ENCODE measurements at regions not wholly inside any gene's neighbourhood (a gene's known extent, or its start where the extent isn't known, plus 50 kb on each side); places are given as distances from the start of the nearest gene placed in this dataset.

DNA sequence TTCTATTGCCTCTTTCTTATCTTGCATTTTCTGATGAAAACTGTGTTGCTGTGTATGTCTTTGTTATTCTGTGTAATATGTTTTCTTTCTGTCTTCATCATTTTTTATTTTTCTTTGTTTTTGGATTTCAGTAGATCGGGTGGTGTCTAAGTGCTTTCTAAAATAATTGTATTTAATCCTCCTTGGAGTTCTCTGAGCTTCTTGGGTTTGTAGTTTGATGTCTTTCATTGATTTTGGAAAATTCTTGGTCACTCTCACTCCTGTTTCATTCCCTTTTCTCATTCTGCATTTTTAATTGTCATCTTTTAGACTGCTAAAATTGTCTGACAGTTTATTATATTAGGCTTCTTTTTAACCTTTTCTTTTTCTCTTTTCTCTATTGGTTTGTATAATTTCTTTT lies 560.5 kb downstream of the IRX1 start:
- TF ChIP-seq, protein P1, sequence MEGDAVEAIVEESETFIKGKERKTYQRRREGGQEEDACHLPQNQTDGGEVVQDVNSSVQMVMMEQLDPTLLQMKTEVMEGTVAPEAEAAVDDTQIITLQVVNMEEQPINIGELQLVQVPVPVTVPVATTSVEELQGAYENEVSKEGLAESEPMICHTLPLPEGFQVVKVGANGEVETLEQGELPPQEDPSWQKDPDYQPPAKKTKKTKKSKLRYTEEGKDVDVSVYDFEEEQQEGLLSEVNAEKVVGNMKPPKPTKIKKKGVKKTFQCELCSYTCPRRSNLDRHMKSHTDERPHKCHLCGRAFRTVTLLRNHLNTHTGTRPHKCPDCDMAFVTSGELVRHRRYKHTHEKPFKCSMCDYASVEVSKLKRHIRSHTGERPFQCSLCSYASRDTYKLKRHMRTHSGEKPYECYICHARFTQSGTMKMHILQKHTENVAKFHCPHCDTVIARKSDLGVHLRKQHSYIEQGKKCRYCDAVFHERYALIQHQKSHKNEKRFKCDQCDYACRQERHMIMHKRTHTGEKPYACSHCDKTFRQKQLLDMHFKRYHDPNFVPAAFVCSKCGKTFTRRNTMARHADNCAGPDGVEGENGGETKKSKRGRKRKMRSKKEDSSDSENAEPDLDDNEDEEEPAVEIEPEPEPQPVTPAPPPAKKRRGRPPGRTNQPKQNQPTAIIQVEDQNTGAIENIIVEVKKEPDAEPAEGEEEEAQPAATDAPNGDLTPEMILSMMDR (IDR thresholded peaks at IDR 0.05), result no peak
- no peak for TF ChIP-seq POLR2A (IDR thresholded peaks at IDR 0.05)
- TF ChIP-seq POLR2AphosphoS5 (IDR thresholded peaks at IDR 0.05), result no peak

Measured in prostate gland (tissue), 2 donors.